Neural progenitor cell (in vitro differentiated cells): ENCODE measurements at regions not wholly inside any gene's neighbourhood (a gene's known extent, or its start where the extent isn't known, plus 50 kb on each side); places are given as distances from the start of the nearest gene placed in this dataset.

Experiments used
- EZH2 ChIP-seq: fragments of 200-600 bp; sonication (generic); IDR thresholded peaks from 2 replicates; pipeline ENCODE4 v1.6.1; 2017; ENCODE audit warnings: antibody characterized with exemption, mild to moderate bottlenecking, moderate library complexity
- EZH2phosphoT487 ChIP-seq: fragments of 200-600 bp; sonication (generic); IDR thresholded peaks from 2 replicates; pipeline ENCODE4 v1.6.1; 2017; ENCODE audit warnings: antibody characterized with exemption
- TF ChIP-seq, protein P1 (sequence below): fragments of 200-600 bp; sonication (generic); IDR thresholded peaks from 2 replicates; pipeline ENCODE4 v1.5.1; 2017; ENCODE audit warnings: antibody characterized with exemption, mild to moderate bottlenecking

DNA sequence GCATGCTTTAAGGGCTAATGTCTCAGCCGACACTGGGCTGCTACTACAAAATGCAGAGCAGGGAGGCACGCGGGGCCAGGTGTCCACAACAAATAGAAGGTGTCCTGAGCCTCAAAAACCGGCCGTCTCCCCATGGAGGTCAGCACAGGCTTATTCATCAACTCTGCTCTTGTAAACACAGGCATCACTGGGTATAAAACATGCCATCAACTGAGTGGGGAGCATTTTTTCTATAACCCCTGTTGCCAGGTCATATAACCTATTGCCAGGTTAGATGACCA lies 271.6 kb downstream of the AUH start:
- TF ChIP-seq, protein P1, sequence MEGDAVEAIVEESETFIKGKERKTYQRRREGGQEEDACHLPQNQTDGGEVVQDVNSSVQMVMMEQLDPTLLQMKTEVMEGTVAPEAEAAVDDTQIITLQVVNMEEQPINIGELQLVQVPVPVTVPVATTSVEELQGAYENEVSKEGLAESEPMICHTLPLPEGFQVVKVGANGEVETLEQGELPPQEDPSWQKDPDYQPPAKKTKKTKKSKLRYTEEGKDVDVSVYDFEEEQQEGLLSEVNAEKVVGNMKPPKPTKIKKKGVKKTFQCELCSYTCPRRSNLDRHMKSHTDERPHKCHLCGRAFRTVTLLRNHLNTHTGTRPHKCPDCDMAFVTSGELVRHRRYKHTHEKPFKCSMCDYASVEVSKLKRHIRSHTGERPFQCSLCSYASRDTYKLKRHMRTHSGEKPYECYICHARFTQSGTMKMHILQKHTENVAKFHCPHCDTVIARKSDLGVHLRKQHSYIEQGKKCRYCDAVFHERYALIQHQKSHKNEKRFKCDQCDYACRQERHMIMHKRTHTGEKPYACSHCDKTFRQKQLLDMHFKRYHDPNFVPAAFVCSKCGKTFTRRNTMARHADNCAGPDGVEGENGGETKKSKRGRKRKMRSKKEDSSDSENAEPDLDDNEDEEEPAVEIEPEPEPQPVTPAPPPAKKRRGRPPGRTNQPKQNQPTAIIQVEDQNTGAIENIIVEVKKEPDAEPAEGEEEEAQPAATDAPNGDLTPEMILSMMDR = no peak
- TF ChIP-seq EZH2 = no peak
- no peak for TF ChIP-seq EZH2phosphoT487
